ENCODE measurements at regions not wholly inside any gene's neighbourhood (a gene's known extent, or its start where the extent isn't known, plus 50 kb on each side); places are given as distances from the start of the nearest gene placed in this dataset.

DNA sequence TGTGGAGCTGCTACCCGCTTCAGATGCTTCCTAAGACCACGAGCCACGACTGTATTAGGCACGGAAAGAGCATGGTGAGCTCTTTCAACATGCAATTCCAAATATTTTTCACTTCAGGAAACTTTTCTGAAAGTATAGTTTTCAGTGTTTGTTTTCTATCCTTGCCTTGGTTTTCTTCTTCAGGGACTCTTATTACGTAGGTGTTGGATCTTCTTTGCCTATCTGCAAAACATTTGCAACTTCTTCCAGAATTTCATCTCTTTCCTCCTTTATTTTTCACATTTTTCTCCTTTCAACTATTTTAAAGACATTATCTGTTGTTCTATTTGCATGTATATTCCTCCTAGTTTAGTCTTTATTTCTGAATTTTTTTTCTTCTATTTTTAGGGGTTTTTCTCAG is 148.9 kb upstream of the LSM14A start:
- TF ChIP-seq, protein P1, sequence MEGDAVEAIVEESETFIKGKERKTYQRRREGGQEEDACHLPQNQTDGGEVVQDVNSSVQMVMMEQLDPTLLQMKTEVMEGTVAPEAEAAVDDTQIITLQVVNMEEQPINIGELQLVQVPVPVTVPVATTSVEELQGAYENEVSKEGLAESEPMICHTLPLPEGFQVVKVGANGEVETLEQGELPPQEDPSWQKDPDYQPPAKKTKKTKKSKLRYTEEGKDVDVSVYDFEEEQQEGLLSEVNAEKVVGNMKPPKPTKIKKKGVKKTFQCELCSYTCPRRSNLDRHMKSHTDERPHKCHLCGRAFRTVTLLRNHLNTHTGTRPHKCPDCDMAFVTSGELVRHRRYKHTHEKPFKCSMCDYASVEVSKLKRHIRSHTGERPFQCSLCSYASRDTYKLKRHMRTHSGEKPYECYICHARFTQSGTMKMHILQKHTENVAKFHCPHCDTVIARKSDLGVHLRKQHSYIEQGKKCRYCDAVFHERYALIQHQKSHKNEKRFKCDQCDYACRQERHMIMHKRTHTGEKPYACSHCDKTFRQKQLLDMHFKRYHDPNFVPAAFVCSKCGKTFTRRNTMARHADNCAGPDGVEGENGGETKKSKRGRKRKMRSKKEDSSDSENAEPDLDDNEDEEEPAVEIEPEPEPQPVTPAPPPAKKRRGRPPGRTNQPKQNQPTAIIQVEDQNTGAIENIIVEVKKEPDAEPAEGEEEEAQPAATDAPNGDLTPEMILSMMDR (IDR thresholded peaks at IDR 0.05; ENCODE audit: low read depth, low read length, missing input control), result no peak
- TF ChIP-seq FOXA2 (IDR thresholded peaks at IDR 0.05) (no peak), TAF1 (conservative IDR thresholded peaks at IDR 0.05) (no peak), YY1 (IDR thresholded peaks at IDR 0.05) (no peak), JUND (IDR thresholded peaks at IDR 0.05) (no peak), GABPA (IDR thresholded peaks at IDR 0.05 in 1 of 2, conservative IDR thresholded peaks at IDR 0.05 in 1 of 2) (no peak), RAD21 (IDR thresholded peaks at IDR 0.05) (no peak)
- TF ChIP-seq, protein P2, sequence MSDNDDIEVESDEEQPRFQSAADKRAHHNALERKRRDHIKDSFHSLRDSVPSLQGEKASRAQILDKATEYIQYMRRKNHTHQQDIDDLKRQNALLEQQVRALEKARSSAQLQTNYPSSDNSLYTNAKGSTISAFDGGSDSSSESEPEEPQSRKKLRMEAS (IDR thresholded peaks at IDR 0.05), result no peak

All from liver (tissue), 3 donors.